ENCODE measurements at regions not wholly inside any gene's neighbourhood (a gene's known extent, or its start where the extent isn't known, plus 50 kb on each side); places are given as distances from the start of the nearest gene placed in this dataset.

GRCh38 chr4:100248476-100248875 is 58.2 kb upstream of the DDIT4L start:
- Mint-ChIP-seq H3K9me3 (peaks cover 0 to 6% (median 3%) of the 10 kb centered on the region in 3 donors), H3K27ac (no peak overlapping the region), H3K4me1 (no peaks in the 10 kb centered on the region), H3K4me3 (no peak overlapping the region), H3K36me3 (peaks cover 3% of the 10 kb centered on the region), H3K27me3 (peaks cover 3% of the 10 kb centered on the region)

- Mint-ChIP-seq H3K4me1 (no peaks in the 10 kb centered on the region), H3K9me3 (peaks cover under 1 to 6% (median 3%) of the 10 kb centered on the region in 3 donors), H3K4me3 (no peak overlapping the region), H3K27ac (no peak overlapping the region), H3K36me3 (peaks cover 3% of the 10 kb centered on the region), H3K27me3 (peaks cover 3% of the 10 kb centered on the region)
Measured at GRCh38 chr4:100246697-100247096, 56.4 kb upstream of the DDIT4L start.

- no peak overlapping the region for H3K4me3 Mint-ChIP-seq
Measured at GRCh38 chr4:100244347-100244746, 54.1 kb upstream of the DDIT4L start.

More at GRCh38 chr4:100244347-100244746, 54.1 kb upstream of the DDIT4L start:
- H3K9me3 Mint-ChIP-seq, result peaks cover 3 to 4% (median 4%) of the 10 kb centered on the region in 3 donors
- peaks cover 1% of the 10 kb centered on the region for H3K36me3 Mint-ChIP-seq
- peaks cover 2% of the 10 kb centered on the region for H3K27me3 Mint-ChIP-seq
- H3K4me1 Mint-ChIP-seq, result peaks cover 0 to 6% (median 2%) of the 10 kb centered on the region in 3 donors
- H3K27ac Mint-ChIP-seq, result no peak overlapping the region
